ENCODE measurements at regions not wholly inside any gene's neighbourhood (a gene's known extent, or its start where the extent isn't known, plus 50 kb on each side); places are given as distances from the start of the nearest gene placed in this dataset.

DNA sequence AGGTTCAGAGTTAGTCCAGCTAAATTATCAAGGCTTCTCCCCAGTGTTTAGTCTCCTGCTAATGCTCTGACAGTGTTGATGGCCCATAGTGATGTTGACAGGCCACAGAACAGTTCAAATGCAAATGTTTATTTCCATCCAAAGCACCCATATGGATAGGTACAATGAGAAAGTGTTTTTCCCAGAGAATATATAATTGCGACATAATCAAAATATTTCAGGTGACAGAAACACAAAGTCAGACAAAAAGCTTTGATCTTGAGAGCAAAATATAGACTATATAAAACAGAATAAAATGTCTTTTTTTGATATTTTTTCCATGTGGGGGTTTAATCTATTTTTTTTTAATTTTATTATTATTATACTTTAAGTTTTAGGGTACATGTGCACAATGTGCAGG, 642.3 kb upstream of the SEMA3D start:
- RAD21 ChIA-PET (ENCODE audit: low non-redundant PET in 1 of 2, low total read pairs in 2 of 2, uncharacterized antibody in 2 of 2, unreplicated experiment in 2 of 2): interaction anchor here in 1 of 2 experiments (1.0 kb wide), 1 partner anchor 788 kb away, joined by 7 read pairs; no protein-coding TSS in a partner anchor
- Histone ChIP-seq H3K36me3 (ENCODE audit: control insufficient read depth in 1 of 2, insufficient read depth in 2 of 2, low read length in 2 of 2) (no peaks in the 10 kb centered on the region), H2AFZ (ENCODE audit: low read depth, low read length, poor library complexity, severe bottlenecking) (no peak overlapping the region), H3K9me2 (ENCODE audit: insufficient read depth) (no peaks in the 10 kb centered on the region), H3K9me3 (ENCODE audit: control insufficient read depth in 1 of 2, insufficient read depth in 1 of 2, low read depth in 1 of 2, low read length in 2 of 2) (no peaks in the 10 kb centered on the region), H3K27ac (ENCODE audit: low read depth, low read length) (no peak overlapping the region), H3K27me3 (ENCODE audit: insufficient read depth, low read length) (no peaks in the 10 kb centered on the region), H4K20me1 (ENCODE audit: insufficient read depth) (no peaks in the 10 kb centered on the region), H3K4me3 (replicated peaks in 1 of 2; ENCODE audit: low read depth in 1 of 2, low read length in 2 of 2) (no peak overlapping the region), H3K4me2 (ENCODE audit: low read length) (no peak overlapping the region), H3K4me1 (ENCODE audit: control insufficient read depth in 1 of 2, insufficient read depth in 2 of 2, low read length in 2 of 2) (no peaks in the 10 kb centered on the region), H3K79me2 (ENCODE audit: insufficient read depth, low read length) (no peaks in the 10 kb centered on the region), H3K9ac (ENCODE audit: low read length) (no peak overlapping the region)
- ATAC-seq (no peak), DNase-seq (ENCODE audit: low read depth, low spot score) (no peak)
- TF ChIP-seq CEBPB (IDR thresholded peaks at IDR 0.05; ENCODE audit: low read depth): no peak
- no peak for TF ChIP-seq JUND (IDR thresholded peaks at IDR 0.05)
- TF ChIP-seq, protein P1, sequence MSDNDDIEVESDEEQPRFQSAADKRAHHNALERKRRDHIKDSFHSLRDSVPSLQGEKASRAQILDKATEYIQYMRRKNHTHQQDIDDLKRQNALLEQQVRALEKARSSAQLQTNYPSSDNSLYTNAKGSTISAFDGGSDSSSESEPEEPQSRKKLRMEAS (IDR thresholded peaks at IDR 0.05): no peak
- no peak for TF ChIP-seq ZFX (IDR thresholded peaks at IDR 0.05)
- CTCF ChIA-PET: interaction anchor here (1.0 to 3.2 kb wide), 12 partner anchors 8 to 1893 kb away, joined by 3 to 71 read pairs (median 6); partner anchors contain the start of gene SEMA3D
- POLR2A ChIA-PET: interaction anchor here (1.0 kb wide), 1 partner anchor 9 kb away, joined by 3 read pairs; no protein-coding TSS in a partner anchor
- intact Hi-C loops (cut with micrococcal nuclease): no loop called here
- BruUV-seq (replicated peaks): no TSS peak

DNA sequence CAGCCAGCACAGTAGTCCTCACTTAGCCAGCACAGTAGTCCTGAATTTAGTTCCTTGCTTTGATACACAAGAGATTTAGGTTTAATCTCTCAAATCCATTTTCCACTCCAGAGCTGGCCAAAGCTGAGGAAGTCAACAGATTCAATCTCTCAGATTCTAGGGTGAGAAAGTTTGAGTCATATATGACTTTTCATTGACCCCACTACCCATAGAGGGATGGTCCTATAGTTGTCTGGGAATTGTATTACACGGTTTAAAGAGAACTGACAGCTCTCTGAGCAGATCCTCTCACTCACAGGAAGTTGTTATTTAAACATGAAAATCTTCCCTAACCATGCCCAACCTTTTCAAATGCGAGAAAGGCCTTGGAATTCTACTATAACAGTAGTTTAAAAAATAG, 641.8 kb upstream of the SEMA3D start:
- ChIA-PET CTCF (interaction anchor here (2.3 to 3.2 kb wide), 3 partner anchors 10 to 799 kb away, joined by 35 to 71 read pairs (median 58); no protein-coding TSS in a partner anchor), RAD21 (ENCODE audit: low non-redundant PET in 1 of 2, low total read pairs in 2 of 2, uncharacterized antibody in 2 of 2, unreplicated experiment in 2 of 2) (no interaction called here), POLR2A (no interaction called here)
- Histone ChIP-seq H3K79me2 (ENCODE audit: insufficient read depth, low read length) (no peaks in the 10 kb centered on the region), H3K9me3 (ENCODE audit: control insufficient read depth in 1 of 2, insufficient read depth in 1 of 2, low read depth in 1 of 2, low read length in 2 of 2) (no peaks in the 10 kb centered on the region), H3K4me1 (ENCODE audit: control insufficient read depth in 1 of 2, insufficient read depth in 2 of 2, low read length in 2 of 2) (no peaks in the 10 kb centered on the region), H3K36me3 (ENCODE audit: control insufficient read depth in 1 of 2, insufficient read depth in 2 of 2, low read length in 2 of 2) (no peaks in the 10 kb centered on the region), H3K4me3 (replicated peaks in 1 of 2; ENCODE audit: low read depth in 1 of 2, low read length in 2 of 2) (no peak overlapping the region), H3K9ac (ENCODE audit: low read length) (no peak overlapping the region), H3K9me2 (ENCODE audit: insufficient read depth) (no peaks in the 10 kb centered on the region), H3K27me3 (ENCODE audit: insufficient read depth, low read length) (no peaks in the 10 kb centered on the region), H3K4me2 (ENCODE audit: low read length) (no peak overlapping the region), H2AFZ (ENCODE audit: low read depth, low read length, poor library complexity, severe bottlenecking) (no peak overlapping the region), H4K20me1 (ENCODE audit: insufficient read depth) (no peaks in the 10 kb centered on the region), H3K27ac (ENCODE audit: low read depth, low read length) (no peak overlapping the region)
- TF ChIP-seq FOSL1 (IDR thresholded peaks at IDR 0.05; ENCODE audit: low read depth) (no peak), RAD21 (IDR thresholded peaks at IDR 0.05; ENCODE audit: low read depth) (no peak), TCF7L2 (IDR thresholded peaks at IDR 0.05; ENCODE audit: borderline replicate concordance, extremely low read depth, insufficient read depth, insufficient read length) (no peak), ZFX (IDR thresholded peaks at IDR 0.05) (no peak), EGR1 (IDR thresholded peaks at IDR 0.05; ENCODE audit: low read depth) (no peak), SP1 (IDR thresholded peaks at IDR 0.05; ENCODE audit: low read depth) (no peak), EZH2phosphoT487 (IDR thresholded peaks at IDR 0.05; ENCODE audit: borderline replicate concordance) (no peak)
- TF ChIP-seq, protein P2, sequence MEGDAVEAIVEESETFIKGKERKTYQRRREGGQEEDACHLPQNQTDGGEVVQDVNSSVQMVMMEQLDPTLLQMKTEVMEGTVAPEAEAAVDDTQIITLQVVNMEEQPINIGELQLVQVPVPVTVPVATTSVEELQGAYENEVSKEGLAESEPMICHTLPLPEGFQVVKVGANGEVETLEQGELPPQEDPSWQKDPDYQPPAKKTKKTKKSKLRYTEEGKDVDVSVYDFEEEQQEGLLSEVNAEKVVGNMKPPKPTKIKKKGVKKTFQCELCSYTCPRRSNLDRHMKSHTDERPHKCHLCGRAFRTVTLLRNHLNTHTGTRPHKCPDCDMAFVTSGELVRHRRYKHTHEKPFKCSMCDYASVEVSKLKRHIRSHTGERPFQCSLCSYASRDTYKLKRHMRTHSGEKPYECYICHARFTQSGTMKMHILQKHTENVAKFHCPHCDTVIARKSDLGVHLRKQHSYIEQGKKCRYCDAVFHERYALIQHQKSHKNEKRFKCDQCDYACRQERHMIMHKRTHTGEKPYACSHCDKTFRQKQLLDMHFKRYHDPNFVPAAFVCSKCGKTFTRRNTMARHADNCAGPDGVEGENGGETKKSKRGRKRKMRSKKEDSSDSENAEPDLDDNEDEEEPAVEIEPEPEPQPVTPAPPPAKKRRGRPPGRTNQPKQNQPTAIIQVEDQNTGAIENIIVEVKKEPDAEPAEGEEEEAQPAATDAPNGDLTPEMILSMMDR (IDR thresholded peaks at IDR 0.05 in 2 of 3, conservative IDR thresholded peaks at IDR 0.05 in 1 of 3; ENCODE audit: borderline replicate concordance in 1 of 3, insufficient read depth in 1 of 3, low read depth in 2 of 3, low read length in 2 of 3): no peak
- ATAC-seq: no peak
- no TSS peak for BruUV-seq (replicated peaks)
- no peak for DNase-seq (ENCODE audit: low read depth, low spot score)
- intact Hi-C loops (cut with micrococcal nuclease): no loop called here
